GM10248 (cell line): ENCODE measurements at regions not wholly inside any gene's neighbourhood (a gene's known extent, or its start where the extent isn't known, plus 50 kb on each side); places are given as distances from the start of the nearest gene placed in this dataset.

Source experiments
- CTCF ChIA-PET: fragments of 300-600 bp; sonication (Branson Sonifier 250); formaldehyde crosslinking; extraction: SDS; loops from one replicate; lab custom pipeline; 2021; ENCODE audit warnings: antibody characterized with exemption; lab: Yijun Ruan, JAX
- POLR2A ChIA-PET: fragments of 350-650 bp; sonication (Branson Sonifier 250); formaldehyde crosslinking; extraction: SDS; loops from one replicate; lab custom pipeline; 2020; ENCODE audit warnings: antibody characterized with exemption; lab: Yijun Ruan, JAX
- DNase-seq: peaks from one replicate; pipeline ENCODE4 v3.0.0; 2012; ENCODE audit errors: extremely low spot score
- TF ChIP-seq, protein P1 (sequence below): IDR thresholded peaks from 2 replicates; pipeline ENCODE4 v1.5.1; 2012; ENCODE audit warnings: mild to moderate bottlenecking, low read depth; ENCODE audit errors: extremely low read depth, missing control alignments, control extremely low read depth

- no peak for DNase-seq
- ChIA-PET POLR2A (no interaction called here), CTCF (interaction anchor here (1.1 to 3.0 kb wide), 3 partner anchors 11 to 42 kb away, joined by 3 to 13 read pairs (median 3); no protein-coding TSS in a partner anchor)
- TF ChIP-seq, protein P1, sequence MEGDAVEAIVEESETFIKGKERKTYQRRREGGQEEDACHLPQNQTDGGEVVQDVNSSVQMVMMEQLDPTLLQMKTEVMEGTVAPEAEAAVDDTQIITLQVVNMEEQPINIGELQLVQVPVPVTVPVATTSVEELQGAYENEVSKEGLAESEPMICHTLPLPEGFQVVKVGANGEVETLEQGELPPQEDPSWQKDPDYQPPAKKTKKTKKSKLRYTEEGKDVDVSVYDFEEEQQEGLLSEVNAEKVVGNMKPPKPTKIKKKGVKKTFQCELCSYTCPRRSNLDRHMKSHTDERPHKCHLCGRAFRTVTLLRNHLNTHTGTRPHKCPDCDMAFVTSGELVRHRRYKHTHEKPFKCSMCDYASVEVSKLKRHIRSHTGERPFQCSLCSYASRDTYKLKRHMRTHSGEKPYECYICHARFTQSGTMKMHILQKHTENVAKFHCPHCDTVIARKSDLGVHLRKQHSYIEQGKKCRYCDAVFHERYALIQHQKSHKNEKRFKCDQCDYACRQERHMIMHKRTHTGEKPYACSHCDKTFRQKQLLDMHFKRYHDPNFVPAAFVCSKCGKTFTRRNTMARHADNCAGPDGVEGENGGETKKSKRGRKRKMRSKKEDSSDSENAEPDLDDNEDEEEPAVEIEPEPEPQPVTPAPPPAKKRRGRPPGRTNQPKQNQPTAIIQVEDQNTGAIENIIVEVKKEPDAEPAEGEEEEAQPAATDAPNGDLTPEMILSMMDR, result no peak
These were observed 190.6 kb downstream of the NSG2 start for GRCh38 chr5:174236070-174236469.

DNA sequence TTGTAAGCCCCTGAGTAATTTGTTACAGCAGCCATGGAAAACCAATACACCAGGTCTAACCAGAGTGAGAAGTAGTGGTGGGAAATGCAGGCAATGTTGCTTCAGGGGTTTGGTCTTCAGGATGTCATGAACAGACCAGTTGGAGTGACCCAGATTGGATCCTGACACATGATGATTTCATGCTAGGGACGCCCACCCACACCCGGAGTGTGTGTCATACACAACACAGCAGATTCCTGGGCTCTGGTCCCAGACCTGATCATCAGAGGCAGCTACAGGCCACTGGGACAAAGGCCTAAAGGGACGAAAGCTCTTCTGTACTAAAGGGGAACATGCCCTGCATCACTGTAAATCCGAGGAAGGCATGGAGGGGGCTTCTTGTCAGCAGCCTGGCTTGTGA lies 194.2 kb downstream of the NSG2 start:
- ChIA-PET CTCF (no interaction called here), POLR2A (no interaction called here)
- TF ChIP-seq, protein P1, result no peak
- no peak for DNase-seq

DNA sequence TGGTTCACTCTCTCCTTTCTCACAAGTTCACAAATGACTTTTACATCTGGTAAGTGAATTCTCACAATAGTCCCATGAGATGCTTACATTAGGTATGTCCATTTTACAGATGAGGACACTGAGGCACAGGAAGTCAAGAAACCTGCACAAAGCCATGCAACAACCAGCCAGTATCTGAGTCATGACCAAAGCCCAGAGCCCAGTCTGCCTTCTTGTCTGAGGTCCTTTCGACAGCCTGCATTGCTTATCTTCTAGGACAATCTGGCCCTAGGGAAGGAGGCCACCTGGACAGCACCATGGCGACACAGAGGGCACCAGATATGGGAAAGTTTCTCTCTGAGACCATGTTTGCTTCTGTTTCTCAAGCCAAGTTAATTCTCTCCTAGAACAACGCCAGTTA lies 197.1 kb downstream of the NSG2 start:
- POLR2A ChIA-PET, result no interaction called here
- CTCF ChIA-PET, result interaction anchor here (1.8 kb wide), 1 partner anchor 32 kb away, joined by 4 read pairs; no protein-coding TSS in a partner anchor

GRCh38 chr5:174243904-174244303 lies 198.4 kb downstream of the NSG2 start:
- DNase-seq, result no peak
- CTCF ChIA-PET, result interaction anchor here (1.0 kb wide), 1 partner anchor 14 kb away, joined by 3 read pairs; no protein-coding TSS in a partner anchor
- POLR2A ChIA-PET, result no interaction called here
- TF ChIP-seq, protein P1, result no peak

More for the DNA sequence above, 197.1 kb downstream of the NSG2 start:
- DNase-seq, result no peak
- TF ChIP-seq, protein P1, result no peak

DNA sequence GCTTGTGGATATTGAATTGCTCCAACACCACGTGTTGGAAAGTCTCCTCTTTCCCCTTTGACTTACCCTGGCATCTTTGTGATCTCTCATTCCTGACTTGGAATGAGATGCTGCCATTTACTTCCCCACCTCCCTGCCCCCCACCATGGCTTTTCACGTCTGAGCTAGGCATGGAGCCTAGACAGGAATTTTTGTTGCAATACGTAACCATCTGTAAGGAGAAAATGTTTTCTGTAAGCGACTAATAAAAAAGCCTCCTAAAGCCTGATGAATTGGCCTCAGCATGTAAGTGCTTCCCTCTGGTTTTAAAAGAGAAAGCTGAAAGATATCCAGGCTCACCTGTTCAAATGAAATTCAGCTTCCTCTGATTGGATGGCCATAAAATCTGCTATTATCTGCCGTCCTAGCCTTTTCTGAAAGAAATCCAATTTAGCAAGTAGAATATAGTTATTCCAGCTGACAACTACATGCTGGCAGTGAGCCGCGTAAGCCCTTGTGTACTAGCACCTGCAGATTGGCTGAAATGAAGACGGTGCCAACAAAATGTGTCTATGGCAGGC lies 200.1 kb downstream of the NSG2 start:
- TF ChIP-seq, protein P1, result no peak

DNA sequence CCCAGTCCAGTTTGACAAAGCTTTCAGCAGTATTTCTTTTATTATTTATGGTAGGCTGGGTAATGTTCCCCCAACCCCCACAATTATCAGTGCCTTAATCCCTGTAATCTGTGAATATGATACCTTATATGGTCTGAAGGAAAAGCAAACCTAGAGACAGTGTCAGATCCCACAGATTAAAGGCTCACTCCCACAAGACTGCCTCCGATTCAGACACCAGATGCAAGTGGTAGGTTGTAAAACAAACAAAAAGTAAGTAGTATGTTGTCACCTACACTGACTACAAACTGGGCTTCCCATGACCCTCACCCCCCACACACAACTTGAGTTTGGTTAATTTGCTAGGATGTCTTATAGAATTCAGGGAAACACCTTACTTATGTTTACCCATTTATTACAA lies 201.2 kb downstream of the NSG2 start:
- ChIA-PET POLR2A (no interaction called here), CTCF (interaction anchor here (1.1 to 4.2 kb wide), 2 partner anchors 11 to 18 kb away, joined by 3 to 13 read pairs; no protein-coding TSS in a partner anchor)
- TF ChIP-seq, protein P1, result no peak
- DNase-seq, result no peak

More for the DNA sequence above, 200.1 kb downstream of the NSG2 start:
- POLR2A ChIA-PET, result no interaction called here
- no peak for DNase-seq
- CTCF ChIA-PET, result interaction anchor here (4.2 kb wide), 1 partner anchor 10 kb away, joined by 13 read pairs; no protein-coding TSS in a partner anchor
